ENCODE measurements at regions not wholly inside any gene's neighbourhood (a gene's known extent, or its start where the extent isn't known, plus 50 kb on each side); places are given as distances from the start of the nearest gene placed in this dataset.
"Not testable (repeated sequence)": the region's sequence is repeated elsewhere in the genome, so short reads cannot be mapped to it uniquely, and the experiment has no call there.

DNA sequence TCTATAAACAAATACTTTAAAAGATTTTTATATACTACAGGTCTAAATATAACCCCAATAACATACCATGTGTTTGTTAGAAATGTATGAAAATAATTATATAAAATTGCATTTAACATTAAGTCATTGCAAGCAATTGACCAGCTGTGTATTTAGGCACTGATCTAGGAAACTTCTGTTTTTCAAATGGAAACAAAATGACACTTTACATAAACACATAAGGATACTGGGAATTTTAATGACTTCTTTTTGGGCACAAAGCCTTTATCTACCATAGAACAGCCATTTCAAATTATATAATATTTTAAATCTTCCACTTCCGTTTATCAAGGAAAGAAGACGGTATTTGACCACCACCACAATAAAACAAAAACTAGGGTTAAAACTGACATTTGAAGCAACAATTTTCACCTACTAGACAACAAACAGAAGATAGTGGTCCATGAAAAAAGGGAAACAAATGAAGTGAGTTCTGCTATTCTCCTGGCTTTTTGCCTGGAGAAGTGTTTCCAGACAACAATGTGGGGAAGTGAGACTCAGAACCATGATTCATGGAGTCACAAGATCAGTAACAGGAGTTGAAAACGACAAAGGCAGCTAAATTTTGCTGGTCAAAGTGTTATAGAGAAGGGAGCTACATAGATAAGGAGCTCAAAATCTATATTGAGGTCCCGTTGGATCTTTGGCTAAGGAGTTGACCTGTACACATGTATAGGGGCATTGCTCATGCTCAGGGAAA is 475.1 kb downstream of the TRHDE start:
- no peak overlapping the region for H3K4me3 ChIP-seq (ENCODE audit: low read depth, low read length)
- peak; percentile 60 for DNase-seq (ENCODE audit: low read depth)
- TF ChIP-seq, protein P1, sequence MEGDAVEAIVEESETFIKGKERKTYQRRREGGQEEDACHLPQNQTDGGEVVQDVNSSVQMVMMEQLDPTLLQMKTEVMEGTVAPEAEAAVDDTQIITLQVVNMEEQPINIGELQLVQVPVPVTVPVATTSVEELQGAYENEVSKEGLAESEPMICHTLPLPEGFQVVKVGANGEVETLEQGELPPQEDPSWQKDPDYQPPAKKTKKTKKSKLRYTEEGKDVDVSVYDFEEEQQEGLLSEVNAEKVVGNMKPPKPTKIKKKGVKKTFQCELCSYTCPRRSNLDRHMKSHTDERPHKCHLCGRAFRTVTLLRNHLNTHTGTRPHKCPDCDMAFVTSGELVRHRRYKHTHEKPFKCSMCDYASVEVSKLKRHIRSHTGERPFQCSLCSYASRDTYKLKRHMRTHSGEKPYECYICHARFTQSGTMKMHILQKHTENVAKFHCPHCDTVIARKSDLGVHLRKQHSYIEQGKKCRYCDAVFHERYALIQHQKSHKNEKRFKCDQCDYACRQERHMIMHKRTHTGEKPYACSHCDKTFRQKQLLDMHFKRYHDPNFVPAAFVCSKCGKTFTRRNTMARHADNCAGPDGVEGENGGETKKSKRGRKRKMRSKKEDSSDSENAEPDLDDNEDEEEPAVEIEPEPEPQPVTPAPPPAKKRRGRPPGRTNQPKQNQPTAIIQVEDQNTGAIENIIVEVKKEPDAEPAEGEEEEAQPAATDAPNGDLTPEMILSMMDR (conservative IDR thresholded peaks at IDR 0.05; ENCODE audit: low read depth, low read length), result no peak

DNA sequence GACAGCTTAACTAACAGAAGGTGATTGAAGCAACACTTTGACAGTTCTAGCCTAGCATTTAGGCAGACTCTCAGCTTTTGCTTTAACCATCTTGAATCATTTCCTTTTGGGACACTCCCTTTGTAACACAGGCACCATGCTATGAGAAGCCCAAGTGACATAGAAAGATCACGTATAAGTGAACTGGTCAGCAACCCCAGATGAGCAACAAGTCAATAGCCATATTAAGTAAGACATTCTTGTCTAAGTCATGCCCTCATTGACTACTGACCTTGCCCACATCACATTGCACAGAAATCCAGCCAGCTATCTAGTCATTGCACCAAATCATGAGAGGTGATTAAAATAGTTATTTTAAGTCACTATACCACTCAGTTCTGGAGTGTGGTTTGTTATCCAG is 476.8 kb downstream of the TRHDE start:
- TF ChIP-seq, protein P1 (conservative IDR thresholded peaks at IDR 0.05; ENCODE audit: low read depth, low read length), result no peak
- H3K4me3 ChIP-seq (ENCODE audit: low read depth, low read length), result no peak overlapping the region
- DNase-seq (ENCODE audit: low read depth), result no peak

GRCh38 chr12:72753571-72753970 is 481.4 kb downstream of the TRHDE start:
- no peak for DNase-seq (ENCODE audit: low read depth)
- TF ChIP-seq, protein P1 (conservative IDR thresholded peaks at IDR 0.05; ENCODE audit: low read depth, low read length), result no peak
- H3K4me3 ChIP-seq (ENCODE audit: low read depth, low read length), result no peak overlapping the region

DNA sequence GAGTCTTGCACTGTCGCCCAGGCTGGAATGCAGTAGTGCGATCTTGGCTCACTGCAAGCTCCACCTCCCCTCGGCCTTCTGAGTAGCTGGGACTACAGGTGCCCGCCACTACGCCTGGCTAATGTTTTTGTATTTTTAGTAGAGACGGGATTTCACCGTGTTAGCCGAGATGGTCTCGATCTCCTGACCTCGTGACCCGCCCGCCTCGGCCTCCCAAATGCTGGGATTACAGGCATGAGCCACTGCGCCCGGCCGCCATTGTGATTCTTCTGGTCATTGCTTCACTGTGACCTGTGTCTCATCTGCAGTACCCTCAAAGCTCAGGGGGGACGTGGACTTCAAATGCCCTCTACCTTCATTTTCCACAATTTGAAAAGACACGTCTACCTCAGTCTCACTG is 481.9 kb downstream of the TRHDE start:
- not testable (repeated sequence) for DNase-seq (ENCODE audit: low read depth); H3K4me3 ChIP-seq (ENCODE audit: low read depth, low read length)

GRCh38 chr12:72766517-72766916 is 494.3 kb downstream of the TRHDE start:
- no peak overlapping the region for H3K4me3 ChIP-seq (ENCODE audit: low read depth, low read length)
- DNase-seq (ENCODE audit: low read depth), result no peak
- TF ChIP-seq, protein P1 (conservative IDR thresholded peaks at IDR 0.05; ENCODE audit: low read depth, low read length), result no peak

- TF ChIP-seq, protein P1 (conservative IDR thresholded peaks at IDR 0.05; ENCODE audit: low read depth, low read length), result no peak
- H3K4me3 ChIP-seq (ENCODE audit: low read depth, low read length), result no peak overlapping the region
- DNase-seq (ENCODE audit: low read depth), result no peak
Observed at GRCh38 chr12:72774023-72774422, 501.9 kb downstream of the TRHDE start.

DNA sequence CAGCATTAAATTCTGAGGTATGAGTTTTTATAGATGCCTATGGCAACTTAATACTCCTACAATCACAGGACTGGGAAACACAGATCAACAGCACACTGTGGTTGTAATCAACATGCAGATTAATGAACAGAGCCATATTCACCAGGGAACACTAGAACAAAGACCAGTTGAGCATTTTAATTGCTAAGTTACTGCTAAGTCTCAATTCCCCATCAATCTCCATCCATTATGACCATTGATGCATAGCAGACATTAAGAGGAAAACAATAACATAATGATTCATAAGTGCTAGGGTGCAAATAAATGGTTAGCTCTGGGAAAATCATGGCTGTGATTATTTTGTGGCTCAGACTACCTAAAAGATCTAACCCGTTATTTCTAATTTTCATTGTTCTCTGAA is 505.6 kb downstream of the TRHDE start:
- no peak overlapping the region for H3K4me3 ChIP-seq (ENCODE audit: low read depth, low read length)
- DNase-seq (ENCODE audit: low read depth), result no peak
- TF ChIP-seq, protein P1 (conservative IDR thresholded peaks at IDR 0.05; ENCODE audit: low read depth, low read length), result no peak
